Astrocyte (in vitro differentiated cells and primary cell): ENCODE measurements at regions not wholly inside any gene's neighbourhood (a gene's known extent, or its start where the extent isn't known, plus 50 kb on each side); places are given as distances from the start of the nearest gene placed in this dataset.

Experiments
- DNase-seq: peaks from one replicate; pipeline ENCODE4 v3.0.0-alpha.2; 2010; ENCODE audit warnings: low read depth
- FAIRE-seq: peaks from 2 replicates; lab custom pipeline; 2011; peaks lifted over from hg19 to GRCh38; lab: Jason Lieb, UNC
- H2AFZ ChIP-seq: 2 replicates; pipeline ENCODE4 v1.6.0; 2012; ENCODE audit warnings: low read depth, low read length, inconsistent platforms
- H3K27ac ChIP-seq: 2 replicates; pipeline ENCODE4 v1.5.1; 2011; ENCODE audit warnings: low read depth, low read length, inconsistent platforms
- H3K27me3 ChIP-seq: 2 replicates; pipeline ENCODE4 v1.6.0; 2011; ENCODE audit warnings: low read length, inconsistent platforms; ENCODE audit not compliant: insufficient read depth
- H3K36me3 ChIP-seq: 2 replicates; pipeline ENCODE4 v1.5.1; 2011; ENCODE audit warnings: low read length, inconsistent platforms; ENCODE audit not compliant: insufficient read depth
- H3K4me1 ChIP-seq: 2 replicates; pipeline ENCODE4 v1.5.1; 2011; ENCODE audit warnings: low read length, inconsistent platforms; ENCODE audit not compliant: insufficient read depth
- H3K4me2 ChIP-seq: 2 replicates; pipeline ENCODE4 v1.6.0; 2012; ENCODE audit warnings: low read length, inconsistent platforms
- H3K4me3 ChIP-seq: 2 replicates; pipeline ENCODE4 v1.5.1; 2011; ENCODE audit warnings: low read depth, mild to moderate bottlenecking, low read length, inconsistent platforms; ENCODE audit not compliant: insufficient read depth
- H3K79me2 ChIP-seq: 2 replicates; pipeline ENCODE4 v1.6.0; 2012; ENCODE audit warnings: mild to moderate bottlenecking, low read length, inconsistent platforms; ENCODE audit not compliant: insufficient read depth
- H3K9ac ChIP-seq: 2 replicates; pipeline ENCODE4 v1.6.0; 2012; ENCODE audit warnings: mild to moderate bottlenecking, low read length, inconsistent platforms
- H3K9me3 ChIP-seq: 2 replicates; pipeline ENCODE4 v1.5.1; 2012; ENCODE audit warnings: low read depth, mild to moderate bottlenecking, low read length, inconsistent platforms; ENCODE audit not compliant: insufficient read depth
- H4K20me1 ChIP-seq: 2 replicates; pipeline ENCODE4 v1.6.0; 2012; ENCODE audit warnings: low read length, inconsistent platforms; ENCODE audit not compliant: insufficient read depth
- H3K27ac Mint-ChIP-seq: one replicate; pipeline ENCODE4 v1.8.0; 2021; ENCODE audit warnings: mild to moderate bottlenecking, mixed read lengths; ENCODE audit not compliant: unreplicated experiment
- H3K27me3 Mint-ChIP-seq: one replicate; pipeline ENCODE4 v1.8.0; 2021; ENCODE audit warnings: low read depth, mixed read lengths; ENCODE audit not compliant: unreplicated experiment
- H3K36me3 Mint-ChIP-seq: one replicate; pipeline ENCODE4 v1.8.0; 2021; ENCODE audit warnings: low read depth, mixed read lengths; ENCODE audit not compliant: unreplicated experiment
- H3K4me1 Mint-ChIP-seq: one replicate; pipeline ENCODE4 v1.8.0; 2021; ENCODE audit warnings: low read depth, mixed read lengths; ENCODE audit not compliant: unreplicated experiment
- H3K4me3 Mint-ChIP-seq: one replicate; pipeline ENCODE4 v1.8.0; 2021; ENCODE audit warnings: mild to moderate bottlenecking, moderate library complexity, mixed read lengths; ENCODE audit not compliant: unreplicated experiment
- H3K9me3 Mint-ChIP-seq: one replicate; pipeline ENCODE4 v1.8.0; 2021; ENCODE audit warnings: mild to moderate bottlenecking, mixed read lengths; ENCODE audit not compliant: unreplicated experiment
- CTCF ChIP-seq: IDR thresholded peaks from 2 replicates; pipeline ENCODE4 v1.5.1; 2011; ENCODE audit warnings: low read depth, mild to moderate bottlenecking, inconsistent platforms, low read length, moderate library complexity; ENCODE audit not compliant: insufficient read depth
- EZH2 ChIP-seq: IDR thresholded peaks from 2 replicates; pipeline ENCODE4 v1.6.1; 2012; ENCODE audit warnings: mild to moderate bottlenecking, low read length, inconsistent platforms; ENCODE audit not compliant: insufficient read depth

- no peak for TF ChIP-seq CTCF
- no peak for TF ChIP-seq EZH2
- Histone ChIP-seq H3K27ac (no peak overlapping the region), H3K4me3 (no peak overlapping the region), H3K27me3 (no peaks in the 10 kb centered on the region), H3K9me3 (no peaks in the 10 kb centered on the region), H2AFZ (no peak overlapping the region), H3K9ac (no peak overlapping the region), H4K20me1 (no peaks in the 10 kb centered on the region), H3K4me2 (no peak overlapping the region), H3K4me1 (peaks cover 15% of the 10 kb centered on the region), H3K36me3 (no peaks in the 10 kb centered on the region), H3K79me2 (no peaks in the 10 kb centered on the region)
- FAIRE-seq (no peak), DNase-seq (no peak)
- Mint-ChIP-seq H3K27ac (no peak overlapping the region), H3K9me3 (peaks cover 8% of the 10 kb centered on the region), H3K27me3 (peaks cover 13% of the 10 kb centered on the region), H3K4me1 (peaks cover 32% of the 10 kb centered on the region), H3K36me3 (no peaks in the 10 kb centered on the region), H3K4me3 (no peak overlapping the region)
Observed at GRCh38 chr2:19116918-19117317, 241.5 kb downstream of the OSR1 start.

GRCh38 chr2:19114754-19115231 lies 243.6 kb downstream of the OSR1 start:
- DNase-seq (peak; percentile 76), FAIRE-seq (no peak)
- no peaks in the 10 kb centered on the region for H3K79me2 ChIP-seq
- peaks cover 19% of the 10 kb centered on the region for H3K4me1 Mint-ChIP-seq
- H3K36me3 ChIP-seq = no peaks in the 10 kb centered on the region
- peak overlapping the region; percentile 48 for H3K4me3 Mint-ChIP-seq
- H3K36me3 Mint-ChIP-seq = no peaks in the 10 kb centered on the region
- no peaks in the 10 kb centered on the region for H4K20me1 ChIP-seq
- H3K27me3 ChIP-seq = no peaks in the 10 kb centered on the region
- no peak overlapping the region for H3K9ac ChIP-seq
- H3K4me2 ChIP-seq = no peak overlapping the region
- H2AFZ ChIP-seq = no peak overlapping the region
- peaks cover 8% of the 10 kb centered on the region for H3K9me3 Mint-ChIP-seq
- TF ChIP-seq CTCF (no peak), EZH2 (no peak)
- peaks cover 4% of the 10 kb centered on the region for H3K4me1 ChIP-seq
- peak overlapping the region; percentile 97 for H3K27ac Mint-ChIP-seq
- no peaks in the 10 kb centered on the region for H3K9me3 ChIP-seq
- peaks cover 13% of the 10 kb centered on the region for H3K27me3 Mint-ChIP-seq
- H3K4me3 ChIP-seq = no peak overlapping the region
- no peak overlapping the region for H3K27ac ChIP-seq

- TF ChIP-seq CTCF (no peak), EZH2 (no peak)
- FAIRE-seq (no peak), DNase-seq (no peak)
- Histone ChIP-seq H3K9me3 (no peaks in the 10 kb centered on the region), H3K4me1 (peaks cover 4% of the 10 kb centered on the region), H3K79me2 (no peaks in the 10 kb centered on the region), H2AFZ (no peak overlapping the region), H3K4me3 (no peak overlapping the region), H3K36me3 (no peaks in the 10 kb centered on the region), H4K20me1 (no peaks in the 10 kb centered on the region), H3K27ac (no peak overlapping the region), H3K27me3 (no peaks in the 10 kb centered on the region), H3K9ac (no peak overlapping the region), H3K4me2 (no peak overlapping the region)
- H3K27me3 Mint-ChIP-seq = peaks cover 13% of the 10 kb centered on the region
- peaks cover 8% of the 10 kb centered on the region for H3K9me3 Mint-ChIP-seq
- peaks cover 17% of the 10 kb centered on the region for H3K4me1 Mint-ChIP-seq
- no peak overlapping the region for H3K27ac Mint-ChIP-seq
- H3K4me3 Mint-ChIP-seq = no peak overlapping the region
- no peaks in the 10 kb centered on the region for H3K36me3 Mint-ChIP-seq
Observed at GRCh38 chr2:19114126-19114525, 244.3 kb downstream of the OSR1 start.
